NB4 (cell line): ENCODE measurements at regions not wholly inside any gene's neighbourhood (a gene's known extent, or its start where the extent isn't known, plus 50 kb on each side); places are given as distances from the start of the nearest gene placed in this dataset.

ENCODE experiments used
- DNase-seq: peaks from one replicate; pipeline ENCODE4 v3.0.0; 2010; ENCODE audit warnings: low read depth
- H3K4me3 ChIP-seq: one replicate; pipeline ENCODE4 v1.5.1; 2011; ENCODE audit warnings: mild to moderate bottlenecking, low read depth, low read length, moderate library complexity
- CTCF ChIP-seq: IDR thresholded peaks from one replicate; pipeline ENCODE4 v1.5.1; 2012; ENCODE audit warnings: low read depth, low read length
- MAX ChIP-seq: IDR thresholded peaks from 2 replicates; pipeline ENCODE4 v1.6.1; 2011; ENCODE audit warnings: low read depth, low read length
- MYC ChIP-seq: IDR thresholded peaks from 2 replicates; pipeline ENCODE4 v1.6.1; 2011; ENCODE audit warnings: low read depth, low read length
- POLR2A ChIP-seq: IDR thresholded peaks from 2 replicates; pipeline ENCODE4 v1.6.1; 2011; ENCODE audit warnings: mild to moderate bottlenecking; ENCODE audit not compliant: insufficient read length; ENCODE audit errors: extremely low read depth

GRCh38 chr10:133021963-133022775, 65.6 kb upstream of the ADGRA1 start:
- no peak overlapping the region for H3K4me3 ChIP-seq
- TF ChIP-seq CTCF (no peak), MAX (no peak), MYC (no peak), POLR2A (no peak)
- DNase-seq = no peak

- TF ChIP-seq POLR2A = no peak
- TF ChIP-seq MYC = no peak
- no peak for TF ChIP-seq MAX
- no peak for TF ChIP-seq CTCF
- DNase-seq = no peak
- no peak overlapping the region for H3K4me3 ChIP-seq
Measured at GRCh38 chr10:133021116-133021962, 66.4 kb upstream of the ADGRA1 start.

- no peak overlapping the region for H3K4me3 ChIP-seq
- no peak for DNase-seq
- TF ChIP-seq POLR2A (no peak), MYC (no peak), MAX (no peak), CTCF (no peak)
Measured at GRCh38 chr10:133020193-133020817, 67.4 kb upstream of the ADGRA1 start.

- no peak for TF ChIP-seq MYC
- no peak for TF ChIP-seq POLR2A
- TF ChIP-seq CTCF = no peak
- no peak for TF ChIP-seq MAX
- H3K4me3 ChIP-seq = no peak overlapping the region
- no peak for DNase-seq
Measured at GRCh38 chr10:133019651-133020050, 68.1 kb upstream of the ADGRA1 start.

GRCh38 chr10:133019191-133019590, 68.5 kb upstream of the ADGRA1 start:
- TF ChIP-seq CTCF (no peak), MAX (no peak), POLR2A (no peak), MYC (no peak)

More at GRCh38 chr10:133019191-133019590, 68.5 kb upstream of the ADGRA1 start:
- DNase-seq = no peak
- H3K4me3 ChIP-seq = no peak overlapping the region
